Right atrium auricular region (tissue), 2 donors: ENCODE measurements at regions not wholly inside any gene's neighbourhood (a gene's known extent, or its start where the extent isn't known, plus 50 kb on each side); places are given as distances from the start of the nearest gene placed in this dataset.

Source experiments
- DNase-seq: peaks from one replicate; pipeline ENCODE4 v3.0.0-alpha.2; 2019; ENCODE audit warnings: low spot score
- H3K27ac ChIP-seq, 2 donors: fragments of 200-600 bp; sonication (generic); 1 replicate in 1 of 2; 2 replicates in 1 of 2; pipeline ENCODE4 v1.5.1; 2016 to 2019
- H3K27me3 ChIP-seq, 2 donors: fragments of 200-600 bp; sonication (generic); one replicate each; pipeline versions ENCODE4 v1.5.1 to v1.6.0; 2017 to 2019
- H3K36me3 ChIP-seq: fragments of 200-600 bp; sonication (generic); one replicate; pipeline ENCODE4 v1.5.1; 2016
- H3K4me1 ChIP-seq, 2 donors: fragments of 200-600 bp; sonication (generic); one replicate each; pipeline versions ENCODE4 v1.5.1 to v1.6.0; 2017 to 2019
- H3K4me3 ChIP-seq, 2 donors: fragments of 200-600 bp; sonication (generic); 1 replicate in 1 of 2; 2 replicates in 1 of 2; pipeline ENCODE4 v1.5.1; 2017 to 2019; ENCODE audit warnings: mild to moderate bottlenecking in 1 of 2, moderate library complexity in 1 of 2
- H3K9me3 ChIP-seq, 2 donors: fragments of 200-600 bp; sonication (generic); one replicate each; pipeline ENCODE4 v1.5.1; 2019
- CTCF ChIP-seq, 2 donors: fragments of 200-600 bp; sonication (generic); IDR thresholded peaks; one replicate each; pipeline ENCODE4 v1.5.1; 2019; ENCODE audit warnings: antibody characterized with exemption in 2 of 2

- H3K4me1 ChIP-seq, result no peaks in the 10 kb centered on the region
- no peak for TF ChIP-seq CTCF (IDR thresholded peaks at IDR 0.05)
Observed at GRCh38 chr18:78399992-78400503, 579.6 kb upstream of the SALL3 start.

GRCh38 chr18:78402440-78402839 is 577.2 kb upstream of the SALL3 start:
- no peak overlapping the region for H3K4me3 ChIP-seq
- TF ChIP-seq CTCF (IDR thresholded peaks at IDR 0.05), result no peak
- DNase-seq, result no peak

More at GRCh38 chr18:78399992-78400503, 579.6 kb upstream of the SALL3 start:
- no peak for DNase-seq
- Histone ChIP-seq H3K4me3 (no peak overlapping the region), H3K9me3 (peaks cover 0 to 6% of the 10 kb centered on the region in 2 donors), H3K36me3 (no peaks in the 10 kb centered on the region), H3K27me3 (no peaks in the 10 kb centered on the region), H3K27ac (no peak overlapping the region)

GRCh38 chr18:78402966-78403365 is 576.7 kb upstream of the SALL3 start:
- H3K4me1 ChIP-seq, result no peaks in the 10 kb centered on the region
- no peak for TF ChIP-seq CTCF (IDR thresholded peaks at IDR 0.05)
- no peaks in the 10 kb centered on the region for H3K27me3 ChIP-seq
- no peaks in the 10 kb centered on the region for H3K9me3 ChIP-seq
- no peak overlapping the region for H3K4me3 ChIP-seq
- no peak for DNase-seq
- no peak overlapping the region for H3K27ac ChIP-seq
- H3K36me3 ChIP-seq, result no peaks in the 10 kb centered on the region

More at GRCh38 chr18:78402440-78402839, 577.2 kb upstream of the SALL3 start:
- H3K9me3 ChIP-seq, result peaks cover 0 to 3% of the 10 kb centered on the region in 2 donors
- H3K27ac ChIP-seq, result no peak overlapping the region
- no peaks in the 10 kb centered on the region for H3K36me3 ChIP-seq
- no peaks in the 10 kb centered on the region for H3K4me1 ChIP-seq
- H3K27me3 ChIP-seq, result no peaks in the 10 kb centered on the region

- DNase-seq, result no peak
- Histone ChIP-seq H3K9me3 (no peaks in the 10 kb centered on the region), H3K27ac (no peak overlapping the region), H3K36me3 (no peaks in the 10 kb centered on the region), H3K4me3 (no peak overlapping the region), H3K4me1 (no peaks in the 10 kb centered on the region), H3K27me3 (no peaks in the 10 kb centered on the region)
- no peak for TF ChIP-seq CTCF (IDR thresholded peaks at IDR 0.05)
Observed at GRCh38 chr18:78403371-78403770, 576.2 kb upstream of the SALL3 start.

- DNase-seq, result no peak
- Histone ChIP-seq H3K27me3 (no peaks in the 10 kb centered on the region), H3K4me1 (no peaks in the 10 kb centered on the region), H3K27ac (no peak overlapping the region), H3K9me3 (no peaks in the 10 kb centered on the region), H3K36me3 (no peaks in the 10 kb centered on the region), H3K4me3 (no peak overlapping the region)
- TF ChIP-seq CTCF (IDR thresholded peaks at IDR 0.05), result no peak
Observed at GRCh38 chr18:78405763-78406162, 573.9 kb upstream of the SALL3 start.
